ENCODE measurements at regions not wholly inside any gene's neighbourhood (a gene's known extent, or its start where the extent isn't known, plus 50 kb on each side); places are given as distances from the start of the nearest gene placed in this dataset.

DNA sequence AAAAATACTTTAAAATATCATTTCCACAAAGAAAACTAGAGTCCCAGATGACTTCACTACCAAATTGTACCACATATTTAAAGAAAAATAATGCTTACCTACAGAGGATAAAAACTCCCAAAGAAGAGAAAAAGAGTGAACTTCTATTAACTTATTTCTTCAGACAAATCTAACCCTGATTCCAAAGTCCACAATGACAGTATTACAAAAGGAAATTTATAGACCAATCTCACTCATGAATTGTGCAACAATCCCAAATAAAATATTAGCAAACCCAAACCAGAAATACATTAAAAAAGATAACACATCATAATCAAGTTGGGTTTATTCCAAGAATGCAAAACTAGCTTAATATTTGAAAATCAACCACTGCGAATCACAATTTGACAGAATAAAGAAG, 161.4 kb upstream of the GALNT2 start:
- no peak for TF ChIP-seq JUND (IDR thresholded peaks at IDR 0.05; ENCODE audit: low read length)
- TF ChIP-seq, protein P1, sequence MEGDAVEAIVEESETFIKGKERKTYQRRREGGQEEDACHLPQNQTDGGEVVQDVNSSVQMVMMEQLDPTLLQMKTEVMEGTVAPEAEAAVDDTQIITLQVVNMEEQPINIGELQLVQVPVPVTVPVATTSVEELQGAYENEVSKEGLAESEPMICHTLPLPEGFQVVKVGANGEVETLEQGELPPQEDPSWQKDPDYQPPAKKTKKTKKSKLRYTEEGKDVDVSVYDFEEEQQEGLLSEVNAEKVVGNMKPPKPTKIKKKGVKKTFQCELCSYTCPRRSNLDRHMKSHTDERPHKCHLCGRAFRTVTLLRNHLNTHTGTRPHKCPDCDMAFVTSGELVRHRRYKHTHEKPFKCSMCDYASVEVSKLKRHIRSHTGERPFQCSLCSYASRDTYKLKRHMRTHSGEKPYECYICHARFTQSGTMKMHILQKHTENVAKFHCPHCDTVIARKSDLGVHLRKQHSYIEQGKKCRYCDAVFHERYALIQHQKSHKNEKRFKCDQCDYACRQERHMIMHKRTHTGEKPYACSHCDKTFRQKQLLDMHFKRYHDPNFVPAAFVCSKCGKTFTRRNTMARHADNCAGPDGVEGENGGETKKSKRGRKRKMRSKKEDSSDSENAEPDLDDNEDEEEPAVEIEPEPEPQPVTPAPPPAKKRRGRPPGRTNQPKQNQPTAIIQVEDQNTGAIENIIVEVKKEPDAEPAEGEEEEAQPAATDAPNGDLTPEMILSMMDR (IDR thresholded peaks at IDR 0.05; ENCODE audit: control extremely low read depth in 1 of 3, insufficient read depth in 1 of 3, low read depth in 1 of 3, low read length in 3 of 3), result no peak
- TF ChIP-seq EZH2 (IDR thresholded peaks at IDR 0.05; ENCODE audit: low read depth, low read length, severe bottlenecking), result no peak
- TF ChIP-seq HDAC6 (IDR thresholded peaks at IDR 0.05; ENCODE audit: low read depth, low read length), result no peak
- TF ChIP-seq POLR2A (IDR thresholded peaks at IDR 0.05; ENCODE audit: control extremely low read depth in 1 of 2, low read depth in 2 of 2, low read length in 2 of 2), result no peak
- no peak for TF ChIP-seq EP300 (IDR thresholded peaks at IDR 0.05; ENCODE audit: borderline replicate concordance in 1 of 2, low read depth in 2 of 2, low read length in 2 of 2)
- no peak for TF ChIP-seq POU5F1 (IDR thresholded peaks at IDR 0.05; ENCODE audit: low read depth, low read length)
- no peak for TF ChIP-seq RAD21 (IDR thresholded peaks at IDR 0.05 in 1 of 2, conservative IDR thresholded peaks at IDR 0.05 in 1 of 2; ENCODE audit: low read depth in 2 of 2, low read length in 2 of 2)
- no peak for TF ChIP-seq POLR2AphosphoS5 (IDR thresholded peaks at IDR 0.05; ENCODE audit: low read depth, low read length)
- no peak for TF ChIP-seq SIN3A (conservative IDR thresholded peaks at IDR 0.05 in 1 of 2, IDR thresholded peaks at IDR 0.05 in 1 of 2; ENCODE audit: low read depth in 1 of 2, low read length in 2 of 2)
